ENCODE measurements at regions not wholly inside any gene's neighbourhood (a gene's known extent, or its start where the extent isn't known, plus 50 kb on each side); places are given as distances from the start of the nearest gene placed in this dataset.

GRCh38 chr7:156055206-156055822 is 243.1 kb upstream of the SHH start:
- Mint-ChIP-seq H3K4me3 (no peak overlapping the region), H3K36me3 (ENCODE audit: low read depth) (no peaks in the 10 kb centered on the region), H3K9me3 (peaks cover 1% of the 10 kb centered on the region), H3K27me3 (no peaks in the 10 kb centered on the region), H3K27ac (no peak overlapping the region), H3K4me1 (ENCODE audit: low read depth) (no peaks in the 10 kb centered on the region)
- ChIA-PET POLR2A (no interaction called here), CTCF (no interaction called here)
- intact Hi-C loops (cut with micrococcal nuclease), result no loop called here
- TF ChIP-seq, protein P1, sequence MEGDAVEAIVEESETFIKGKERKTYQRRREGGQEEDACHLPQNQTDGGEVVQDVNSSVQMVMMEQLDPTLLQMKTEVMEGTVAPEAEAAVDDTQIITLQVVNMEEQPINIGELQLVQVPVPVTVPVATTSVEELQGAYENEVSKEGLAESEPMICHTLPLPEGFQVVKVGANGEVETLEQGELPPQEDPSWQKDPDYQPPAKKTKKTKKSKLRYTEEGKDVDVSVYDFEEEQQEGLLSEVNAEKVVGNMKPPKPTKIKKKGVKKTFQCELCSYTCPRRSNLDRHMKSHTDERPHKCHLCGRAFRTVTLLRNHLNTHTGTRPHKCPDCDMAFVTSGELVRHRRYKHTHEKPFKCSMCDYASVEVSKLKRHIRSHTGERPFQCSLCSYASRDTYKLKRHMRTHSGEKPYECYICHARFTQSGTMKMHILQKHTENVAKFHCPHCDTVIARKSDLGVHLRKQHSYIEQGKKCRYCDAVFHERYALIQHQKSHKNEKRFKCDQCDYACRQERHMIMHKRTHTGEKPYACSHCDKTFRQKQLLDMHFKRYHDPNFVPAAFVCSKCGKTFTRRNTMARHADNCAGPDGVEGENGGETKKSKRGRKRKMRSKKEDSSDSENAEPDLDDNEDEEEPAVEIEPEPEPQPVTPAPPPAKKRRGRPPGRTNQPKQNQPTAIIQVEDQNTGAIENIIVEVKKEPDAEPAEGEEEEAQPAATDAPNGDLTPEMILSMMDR (IDR thresholded peaks at IDR 0.05), result no peak
- no peak for DNase-seq
- ATAC-seq, result no peak

DNA sequence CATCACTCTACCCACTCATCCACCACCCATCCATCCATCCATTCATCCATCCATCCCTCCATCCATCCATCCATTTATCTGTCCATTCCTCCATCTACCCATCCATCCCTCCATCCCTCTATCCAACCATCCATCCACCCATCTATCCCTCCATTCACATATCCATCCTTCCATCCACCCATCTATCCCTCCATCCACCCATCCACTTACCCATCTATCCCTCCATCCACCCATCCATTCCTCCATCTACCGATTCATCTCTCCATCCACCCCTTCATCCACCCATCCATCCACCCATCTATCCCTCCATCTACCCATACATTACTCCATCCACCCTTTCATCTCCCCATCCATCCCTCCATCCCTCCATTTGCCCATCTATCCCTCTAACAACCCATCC is 239.6 kb upstream of the SHH start:
- Mint-ChIP-seq H3K27ac (no peak overlapping the region), H3K36me3 (ENCODE audit: low read depth) (no peaks in the 10 kb centered on the region), H3K27me3 (peaks cover 1% of the 10 kb centered on the region), H3K4me3 (no peak overlapping the region), H3K9me3 (no peaks in the 10 kb centered on the region), H3K4me1 (ENCODE audit: low read depth) (no peaks in the 10 kb centered on the region)
- ATAC-seq (no peak), DNase-seq (no peak)
- TF ChIP-seq, protein P1 (IDR thresholded peaks at IDR 0.05), result no peak
- intact Hi-C loops (cut with micrococcal nuclease), result no loop called here
- CTCF ChIA-PET, result no interaction called here
- POLR2A ChIA-PET, result no interaction called here

DNA sequence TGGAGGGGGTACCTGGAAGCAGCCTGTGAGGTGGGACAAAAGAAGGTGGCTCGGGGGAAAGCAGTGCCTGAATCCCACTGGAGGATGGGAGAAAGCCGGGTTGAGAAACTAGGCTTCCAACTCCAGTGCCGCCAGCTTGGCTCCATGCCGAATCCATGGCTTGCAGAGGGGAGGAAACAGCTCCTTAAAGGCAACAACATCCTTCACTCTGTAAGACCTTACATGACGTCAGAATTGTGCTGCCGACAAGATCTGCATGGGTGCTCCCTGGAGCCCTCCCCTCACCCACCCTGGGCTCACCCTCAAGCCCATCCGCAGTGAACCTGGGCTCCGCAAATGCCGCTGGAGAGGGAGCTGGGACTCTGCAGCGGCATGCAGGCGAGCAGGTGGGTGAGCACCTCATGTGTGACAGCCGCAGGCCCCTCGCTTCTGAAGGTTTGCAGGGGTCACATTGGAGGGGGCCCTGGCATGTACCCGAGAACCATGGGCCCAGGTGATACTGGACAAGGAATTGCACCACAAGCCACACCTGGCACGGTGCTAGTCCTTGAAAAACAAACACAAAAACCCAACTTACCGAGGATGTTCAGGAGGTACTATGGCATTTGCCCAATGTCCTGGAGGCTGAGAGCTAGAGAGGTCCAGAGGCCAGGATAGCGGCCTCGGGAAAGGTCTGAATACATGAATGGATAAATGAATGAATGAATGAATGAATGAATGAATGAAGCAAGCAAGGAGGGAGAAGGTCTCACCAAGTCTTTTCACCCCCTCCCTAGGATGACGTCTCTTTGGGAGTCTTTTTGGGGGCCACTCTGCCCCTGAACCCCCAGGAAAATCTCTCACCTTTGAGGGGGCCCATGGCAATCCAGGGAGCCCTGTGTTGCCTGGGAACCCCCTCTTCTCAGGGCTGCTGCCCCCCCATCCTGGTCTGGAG is 238.6 kb upstream of the SHH start:
- POLR2A ChIA-PET, result no interaction called here
- CTCF ChIA-PET, result no interaction called here
- intact Hi-C loops (cut with micrococcal nuclease), result no loop called here
- Mint-ChIP-seq H3K9me3 (no peaks in the 10 kb centered on the region), H3K27ac (no peak overlapping the region), H3K4me3 (no peak overlapping the region), H3K4me1 (ENCODE audit: low read depth) (no peaks in the 10 kb centered on the region), H3K27me3 (peaks cover 1% of the 10 kb centered on the region), H3K36me3 (ENCODE audit: low read depth) (no peaks in the 10 kb centered on the region)
- DNase-seq (no peak), ATAC-seq (no peak)
- TF ChIP-seq, protein P1 (IDR thresholded peaks at IDR 0.05), result no peak

DNA sequence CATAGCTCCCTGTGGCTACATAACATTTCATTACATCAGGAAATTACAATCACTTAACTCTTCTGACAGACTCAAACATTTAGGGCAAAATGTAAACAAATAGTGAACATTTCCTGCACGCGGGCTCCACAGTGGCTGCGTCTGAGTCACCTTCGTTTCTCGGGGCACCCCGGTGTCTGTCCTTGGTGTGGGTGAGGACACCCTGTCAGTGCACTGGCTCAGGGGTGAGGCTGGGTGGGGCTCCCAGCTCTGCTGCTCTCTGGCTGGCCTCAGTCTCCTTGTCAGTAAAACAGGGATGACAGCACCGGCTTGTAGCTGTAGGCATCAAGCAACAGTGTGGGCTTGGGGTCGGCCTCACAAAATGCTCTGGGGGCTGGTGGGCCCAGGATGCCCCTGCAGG is 237.1 kb upstream of the SHH start:
- ChIA-PET POLR2A (no interaction called here), CTCF (no interaction called here)
- no peak overlapping the region for H3K27ac Mint-ChIP-seq
- peak; percentile 34 for ATAC-seq
- H3K27me3 Mint-ChIP-seq, result peaks cover 1% of the 10 kb centered on the region
- H3K4me3 Mint-ChIP-seq, result no peak overlapping the region
- intact Hi-C loops (cut with micrococcal nuclease), result no loop called here
- no peaks in the 10 kb centered on the region for H3K4me1 Mint-ChIP-seq (ENCODE audit: low read depth)
- TF ChIP-seq, protein P1 (IDR thresholded peaks at IDR 0.05), result no peak
- H3K36me3 Mint-ChIP-seq (ENCODE audit: low read depth), result no peaks in the 10 kb centered on the region
- DNase-seq, result peak; percentile 5
- H3K9me3 Mint-ChIP-seq, result no peaks in the 10 kb centered on the region

DNA sequence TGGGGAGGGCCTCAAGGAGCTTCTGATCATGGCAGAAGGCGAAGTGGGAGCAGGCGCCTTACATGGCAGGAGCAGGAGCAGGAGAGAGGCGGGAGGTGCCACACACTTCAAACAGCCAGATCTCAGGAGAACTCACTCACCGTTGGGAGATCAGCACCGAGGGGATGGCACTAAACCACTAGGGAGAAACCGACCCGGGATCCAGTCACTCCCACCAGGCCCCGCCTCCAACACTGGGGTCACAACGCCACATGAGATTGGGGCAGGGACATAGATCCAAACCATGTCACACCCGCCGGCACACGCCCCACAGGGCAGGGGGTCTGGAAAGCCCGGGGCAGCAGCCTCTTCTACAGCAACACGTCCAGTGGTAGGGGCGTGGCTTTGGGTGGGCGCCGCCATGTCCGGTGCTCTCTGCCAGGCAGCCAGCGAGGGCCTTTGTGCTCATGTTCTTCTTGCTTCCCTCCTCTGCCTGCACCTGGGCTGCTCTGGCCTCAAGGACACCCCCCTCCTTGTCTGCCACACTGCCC is 233.8 kb upstream of the SHH start:
- no peaks in the 10 kb centered on the region for H3K36me3 Mint-ChIP-seq (ENCODE audit: low read depth)
- no peak for ATAC-seq

More for the DNA sequence above, 233.8 kb upstream of the SHH start:
- DNase-seq, result no peak
- no peaks in the 10 kb centered on the region for H3K9me3 Mint-ChIP-seq
- CTCF ChIA-PET, result no interaction called here
- H3K4me3 Mint-ChIP-seq, result no peak overlapping the region
- intact Hi-C loops (cut with micrococcal nuclease), result no loop called here
- H3K27ac Mint-ChIP-seq, result no peak overlapping the region
- H3K27me3 Mint-ChIP-seq, result peaks cover 1% of the 10 kb centered on the region
- TF ChIP-seq, protein P1 (IDR thresholded peaks at IDR 0.05), result no peak
- no peaks in the 10 kb centered on the region for H3K4me1 Mint-ChIP-seq (ENCODE audit: low read depth)
- POLR2A ChIA-PET, result no interaction called here
